HG02938 (cell line): ENCODE measurements at regions not wholly inside any gene's neighbourhood (a gene's known extent, or its start where the extent isn't known, plus 50 kb on each side); places are given as distances from the start of the nearest gene placed in this dataset.

Source experiments
- ATAC-seq: cut with Tn5 transposase; IDR thresholded peaks from one replicate; pipeline ENCODE4 v1.9.1; 2021; ENCODE audit warnings: mild to moderate bottlenecking, moderate library complexity; ENCODE audit not compliant: unreplicated experiment

- ATAC-seq = no peak
Observed at GRCh38 chr13:67643516-67644055, 413.4 kb upstream of the PCDH9 start.

GRCh38 chr13:67642657-67643056 lies 412.5 kb upstream of the PCDH9 start:
- ATAC-seq = no peak

DNA sequence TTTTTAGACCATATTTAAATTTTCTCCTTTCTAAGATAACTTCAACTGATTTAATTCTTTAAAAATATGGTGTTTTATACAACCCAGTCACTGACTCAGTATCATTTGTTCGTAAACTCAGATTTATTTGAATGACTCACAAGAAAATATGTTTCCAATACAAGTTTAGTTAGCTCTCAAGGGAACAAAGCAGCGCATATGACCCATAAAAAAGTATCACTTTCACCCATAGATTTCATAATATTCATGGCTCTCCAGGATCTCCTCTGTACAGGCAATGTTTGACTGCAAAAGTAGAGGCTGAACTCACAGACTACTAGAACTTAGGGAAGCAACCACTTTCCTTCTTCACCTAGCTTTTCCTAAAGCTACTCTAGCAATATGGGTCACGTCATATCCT lies 405.6 kb upstream of the PCDH9 start:
- ATAC-seq = no peak

GRCh38 chr13:67632590-67632989 lies 402.5 kb upstream of the PCDH9 start:
- no peak for ATAC-seq

GRCh38 chr13:67630640-67631039 lies 400.5 kb upstream of the PCDH9 start:
- ATAC-seq = no peak

- ATAC-seq = no peak
Observed at GRCh38 chr13:67623630-67624029, 393.5 kb upstream of the PCDH9 start.

DNA sequence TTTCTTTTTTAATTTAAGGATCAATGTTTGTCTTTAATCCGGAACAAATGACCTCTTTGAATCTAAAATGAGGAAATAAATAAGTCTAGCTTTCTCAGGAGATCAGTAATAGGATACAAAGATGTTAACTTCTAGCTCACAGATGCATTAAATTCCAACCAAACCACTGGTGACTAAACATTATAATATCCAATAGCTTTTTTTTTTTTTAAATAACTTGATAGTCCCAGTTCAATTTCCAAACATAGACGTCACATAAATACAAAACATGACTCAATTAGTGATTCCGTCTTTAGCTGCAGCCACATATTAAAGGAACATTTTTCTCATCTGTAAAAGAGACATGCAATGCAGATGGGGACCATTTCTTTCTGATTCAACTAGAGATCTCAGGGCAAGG lies 390.5 kb upstream of the PCDH9 start:
- ATAC-seq = no peak

DNA sequence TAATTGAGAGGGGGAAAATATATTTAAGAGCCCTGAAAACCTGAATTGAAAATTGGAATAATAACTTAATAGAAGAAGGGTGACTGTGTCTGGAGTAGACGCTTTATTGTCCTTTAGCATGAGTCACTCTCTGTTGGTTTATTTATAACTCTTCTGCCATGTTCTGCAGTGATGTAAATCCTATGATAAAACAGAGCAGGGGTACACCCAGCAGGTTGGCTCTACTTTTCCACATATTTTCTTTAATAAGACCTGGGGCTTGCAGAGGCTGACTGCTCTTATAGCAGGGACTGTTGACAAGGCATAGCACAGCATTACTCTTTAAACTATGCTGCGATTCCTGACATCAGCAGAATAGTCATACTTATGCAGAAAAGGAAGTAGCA lies 389.9 kb upstream of the PCDH9 start:
- no peak for ATAC-seq

DNA sequence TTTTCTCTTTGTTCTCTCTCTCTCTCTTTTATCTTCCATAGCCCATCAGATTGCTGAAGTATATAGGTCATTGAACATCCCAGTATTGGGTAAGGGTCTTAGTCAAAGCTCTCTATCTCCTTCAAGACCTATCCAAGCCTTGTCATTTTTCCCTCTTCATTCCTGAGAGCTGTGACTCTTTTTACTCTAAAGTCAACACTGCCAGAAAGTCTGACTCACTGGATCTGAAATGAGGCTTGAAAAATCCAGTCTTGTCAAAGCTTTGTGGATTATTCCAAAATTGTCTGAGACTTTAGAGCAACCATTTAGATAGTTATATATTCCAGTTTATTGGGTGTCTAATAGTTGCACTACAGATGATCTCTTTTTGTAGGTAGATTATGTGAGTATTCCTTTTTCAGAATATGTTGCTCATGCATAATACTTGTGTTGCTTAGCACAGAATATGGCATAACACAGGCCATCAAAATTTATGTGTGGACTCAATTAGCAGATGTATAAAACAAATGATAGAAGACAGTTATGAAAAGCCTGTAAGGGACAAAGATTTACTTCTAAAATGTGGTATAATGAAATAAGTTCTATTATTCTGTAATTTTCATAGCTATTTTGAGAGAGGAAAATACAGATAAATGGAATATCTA lies 389.3 kb upstream of the PCDH9 start:
- no peak for ATAC-seq

DNA sequence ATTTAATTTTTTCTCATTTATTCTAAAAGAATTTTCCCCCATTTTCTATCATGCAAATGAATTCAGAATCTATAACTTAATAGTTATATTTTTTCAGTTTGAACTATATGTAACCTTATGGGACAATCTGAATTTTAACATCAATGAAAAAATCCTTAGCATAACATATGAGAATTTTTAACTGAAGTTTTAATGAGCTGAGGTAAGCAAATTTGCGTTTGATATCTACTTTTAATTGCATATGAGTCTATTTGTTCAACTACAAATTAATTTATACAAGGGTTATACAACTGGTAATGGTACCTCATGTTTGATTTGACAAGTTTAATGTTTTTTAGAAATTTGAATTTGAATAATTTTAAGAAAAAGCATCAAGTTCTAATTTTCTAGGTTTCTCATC lies 384.4 kb upstream of the PCDH9 start:
- no peak for ATAC-seq

DNA sequence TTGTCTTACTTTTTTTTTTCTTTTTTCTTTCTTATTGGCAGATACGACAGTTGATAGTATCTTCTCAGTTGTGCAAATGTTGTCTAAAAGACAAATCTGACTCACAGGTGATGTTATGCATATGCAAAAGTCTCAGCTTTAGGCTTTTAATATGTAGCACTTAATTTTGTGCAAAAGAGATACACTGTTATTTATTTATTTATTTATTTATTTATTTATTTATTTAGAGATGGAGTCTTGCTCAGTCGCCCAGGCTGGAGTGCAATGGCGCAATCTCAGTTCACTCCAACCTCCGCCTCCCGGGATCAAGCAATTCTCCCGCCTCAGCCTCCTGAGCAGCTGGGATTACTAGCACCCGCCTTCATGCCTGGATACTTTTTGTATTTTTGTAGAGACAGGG lies 383.9 kb upstream of the PCDH9 start:
- ATAC-seq = no peak

DNA sequence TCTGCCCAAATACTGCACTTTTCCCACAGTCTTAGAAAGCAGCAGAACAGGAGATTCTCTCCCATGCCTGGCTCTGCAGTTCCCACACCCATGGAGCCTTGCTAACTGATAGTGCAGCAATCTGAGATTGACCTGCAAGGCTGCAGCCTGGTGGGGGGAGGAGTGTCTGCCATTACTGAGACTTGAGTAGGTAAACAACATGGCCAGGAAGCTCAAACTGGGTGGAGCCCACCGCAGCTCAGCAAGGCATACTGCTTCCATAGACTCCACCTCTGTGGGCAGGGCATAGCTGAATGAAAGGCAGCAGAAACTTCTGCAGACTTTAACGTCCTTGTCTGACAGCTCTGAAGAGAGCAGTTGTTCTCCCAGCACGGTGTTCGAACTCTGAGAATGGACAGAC lies 358.5 kb upstream of the PCDH9 start:
- no peak for ATAC-seq

DNA sequence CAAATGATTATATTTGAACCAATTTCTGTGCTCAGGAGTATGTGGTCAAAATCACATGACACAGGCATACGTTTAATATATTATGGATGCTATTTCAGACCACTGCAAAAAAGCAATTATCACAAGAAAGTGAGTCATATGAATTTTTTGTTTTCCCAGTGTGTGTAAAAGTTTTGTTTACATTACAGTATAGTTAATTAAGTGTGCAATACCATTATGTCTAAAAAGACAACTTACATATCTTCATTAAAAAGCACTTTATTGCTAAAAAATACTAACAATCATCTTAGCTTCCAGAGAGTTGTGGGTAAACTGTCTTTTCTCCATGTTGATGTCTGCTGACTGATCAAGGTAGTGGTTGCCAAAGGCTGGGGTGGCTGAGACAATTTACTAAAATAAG lies 347.2 kb upstream of the PCDH9 start:
- ATAC-seq = no peak

DNA sequence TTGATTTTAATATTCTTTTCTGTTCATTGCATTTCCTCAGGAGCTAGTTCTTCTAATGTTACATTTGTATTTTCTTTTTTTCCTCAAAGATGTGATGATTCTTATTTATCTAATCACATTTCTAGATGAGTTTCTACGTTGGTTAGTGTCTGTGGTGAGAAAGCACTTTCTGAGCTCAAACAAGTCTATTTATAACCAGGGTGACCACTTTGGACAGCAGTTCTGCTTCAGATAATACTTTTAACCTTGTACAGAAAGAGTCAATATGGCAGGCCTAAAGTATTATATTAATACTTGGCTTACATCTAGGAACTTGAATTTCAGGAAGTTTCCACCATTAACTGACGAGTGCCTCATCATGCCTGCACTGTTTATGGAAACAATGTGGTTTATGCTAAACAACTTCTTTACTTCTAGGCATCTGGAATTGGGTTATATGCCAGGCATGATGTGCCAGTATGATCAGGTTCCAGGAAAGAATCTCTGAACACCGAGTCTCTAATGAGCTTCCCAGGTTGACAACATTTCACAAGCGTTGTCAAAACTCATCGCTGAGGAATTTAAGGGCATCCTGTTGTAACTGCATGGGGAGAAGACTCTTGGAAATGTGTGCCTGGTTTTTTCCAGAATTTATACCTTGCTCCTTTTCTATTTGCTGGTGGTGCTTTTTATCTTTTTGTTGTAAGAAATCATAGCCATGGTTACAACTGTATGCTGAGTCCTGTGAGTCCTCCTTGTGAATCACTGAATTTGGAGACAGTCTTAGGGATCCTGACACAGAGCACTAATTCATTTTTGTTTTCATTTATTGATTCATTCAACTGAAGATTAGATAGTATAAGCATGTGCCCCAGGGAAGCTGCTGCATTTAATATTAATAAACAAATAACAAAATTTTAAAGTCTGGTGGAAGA lies 344.4 kb upstream of the PCDH9 start:
- ATAC-seq = no peak

DNA sequence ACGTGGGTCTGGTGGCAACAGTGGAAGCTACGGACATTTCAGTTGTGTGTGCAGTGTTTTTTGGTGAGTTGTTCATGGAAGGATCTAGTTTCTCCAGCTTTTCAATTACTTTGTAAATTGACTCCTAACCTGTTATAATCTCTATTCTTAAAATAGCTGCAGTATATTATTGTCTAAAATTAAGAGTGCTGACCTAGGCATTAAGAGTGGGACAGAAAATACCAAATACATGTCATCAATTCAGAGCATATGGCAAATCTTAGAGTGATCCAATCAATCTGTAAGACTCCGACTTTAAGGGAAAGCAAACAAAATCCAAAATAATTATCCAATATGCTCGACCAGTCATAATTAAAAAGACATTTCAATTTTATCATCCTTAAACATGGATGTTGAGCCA lies 338.1 kb upstream of the PCDH9 start:
- ATAC-seq = no peak

DNA sequence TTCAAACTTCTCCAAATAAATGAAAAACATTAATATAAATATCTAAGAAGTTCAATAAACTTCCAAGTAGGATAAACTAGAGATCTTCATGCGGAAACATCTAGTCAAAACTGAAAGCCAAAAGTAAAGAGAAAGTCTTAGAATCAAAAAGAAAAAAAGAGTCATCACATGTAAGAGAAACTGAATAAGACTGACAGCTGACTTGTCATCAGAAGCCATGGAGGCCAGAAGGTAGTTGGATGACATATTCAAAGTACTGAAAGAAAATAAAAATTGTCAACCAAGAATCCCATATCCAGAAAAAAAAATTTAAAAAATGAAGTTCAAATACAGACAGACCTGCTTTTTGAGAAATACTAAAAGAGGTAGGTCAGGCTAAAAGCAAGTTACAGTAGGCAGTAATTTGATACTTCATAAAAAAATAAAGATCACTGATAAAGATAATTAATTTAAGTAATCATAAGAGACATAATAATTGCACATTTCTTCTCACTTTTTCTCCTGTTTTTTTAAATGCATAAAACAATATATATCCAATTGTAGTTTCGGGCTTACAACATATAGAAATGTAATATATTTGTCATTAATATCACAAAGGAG lies 327.6 kb upstream of the PCDH9 start:
- no peak for ATAC-seq

- no peak for ATAC-seq
Observed at GRCh38 chr13:67557118-67557517, 327.0 kb upstream of the PCDH9 start.

DNA sequence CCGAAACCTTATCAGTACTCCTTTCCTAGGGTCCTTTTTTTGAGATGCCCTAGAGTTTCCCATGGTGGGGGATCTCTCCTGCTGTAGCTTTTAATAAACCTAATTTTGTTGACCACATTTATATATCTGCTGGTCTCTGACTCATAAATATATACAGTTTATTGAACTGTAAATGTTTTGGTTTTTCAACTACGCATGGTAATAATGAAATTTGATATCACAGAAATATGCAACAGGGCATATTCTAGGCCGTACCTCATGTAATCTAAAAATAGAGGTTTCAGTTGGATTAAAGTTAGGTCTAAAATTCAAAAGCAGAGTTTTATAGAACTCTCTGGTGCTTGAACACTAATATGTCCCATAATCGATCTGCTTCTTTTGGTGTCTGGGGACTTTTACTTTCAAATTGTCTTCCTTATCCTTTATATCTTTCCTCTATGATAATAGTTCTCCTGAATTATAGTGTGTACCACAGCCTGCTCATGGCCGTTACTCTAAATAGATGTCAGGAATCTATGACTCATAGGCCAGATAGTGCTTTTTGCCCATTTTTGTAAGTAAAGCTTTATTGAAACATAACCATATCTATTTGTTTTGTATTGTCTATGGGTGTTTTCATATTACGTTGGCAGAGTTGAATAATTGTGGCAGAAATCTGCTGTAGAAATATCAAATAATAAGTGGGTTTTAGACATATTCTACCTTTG lies 324.8 kb upstream of the PCDH9 start:
- ATAC-seq = no peak

DNA sequence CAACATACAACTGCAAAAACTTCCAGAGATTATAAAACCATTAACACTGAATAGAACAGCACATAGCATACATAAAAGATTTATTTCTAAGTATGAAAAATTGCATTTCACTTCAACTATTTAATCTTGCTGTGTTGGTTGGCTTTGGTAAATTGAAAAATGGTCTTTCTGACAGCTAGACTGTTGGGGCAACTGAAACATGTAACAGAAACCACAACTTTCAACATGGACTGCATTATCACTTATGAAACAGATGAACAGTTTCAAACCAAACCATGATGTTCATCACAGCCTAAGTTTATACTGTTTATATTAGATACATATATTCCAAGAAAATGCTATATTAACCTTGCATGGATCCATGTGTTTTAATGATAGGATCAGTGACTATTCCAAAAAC lies 324.1 kb upstream of the PCDH9 start:
- ATAC-seq = no peak

GRCh38 chr13:67549331-67549730 lies 319.2 kb upstream of the PCDH9 start:
- ATAC-seq = no peak

DNA sequence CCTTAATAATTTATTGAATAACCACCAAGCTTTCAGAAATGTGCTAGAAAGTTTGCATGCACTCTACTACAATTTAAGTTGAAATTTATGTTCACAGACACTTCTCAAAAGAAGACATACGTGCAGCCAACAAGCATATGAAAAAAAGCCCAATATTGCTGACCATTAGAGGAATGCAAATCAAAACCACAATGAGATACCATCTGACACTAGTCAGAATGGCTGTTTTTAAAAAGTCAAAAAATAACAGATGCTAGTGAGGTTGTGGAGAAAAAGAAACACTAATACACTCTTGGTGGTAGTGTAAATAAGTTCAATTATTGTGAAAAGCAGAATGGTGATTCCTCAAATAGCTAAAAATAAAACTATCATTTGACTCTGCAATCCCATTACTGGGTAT lies 308.8 kb upstream of the PCDH9 start:
- no peak for ATAC-seq
